PC-3 (cell line): ENCODE measurements at regions not wholly inside any gene's neighbourhood (a gene's known extent, or its start where the extent isn't known, plus 50 kb on each side); places are given as distances from the start of the nearest gene placed in this dataset.

ENCODE experiments used
- CTCF ChIP-seq: fragments of 300-600 bp; sonication (generic); conservative IDR thresholded peaks from 2 replicates; pipeline ENCODE4 v1.5.1; 2017; ENCODE audit warnings: antibody characterized with exemption, low read depth, mild to moderate bottlenecking, low read length
- EZH2 ChIP-seq: fragments of 300-600 bp; sonication (generic); IDR thresholded peaks from one replicate; pipeline ENCODE4 v1.6.1; 2017; ENCODE audit warnings: antibody characterized with exemption, mild to moderate bottlenecking, low read length; ENCODE audit not compliant: unreplicated experiment
- EZH2phosphoT487 ChIP-seq: fragments of 300-600 bp; sonication (generic); IDR thresholded peaks from 2 replicates; pipeline ENCODE4 v1.6.1; 2018; ENCODE audit warnings: mild to moderate bottlenecking, antibody characterized with exemption, low read length, borderline replicate concordance

- TF ChIP-seq EZH2phosphoT487 (no peak), CTCF (no peak), EZH2 (no peak)
Observed at GRCh38 chr3:27653803-27654558, 68.1 kb downstream of the EOMES start.
